Frontal cortex (tissue), 3 donors: ENCODE measurements at regions not wholly inside any gene's neighbourhood (a gene's known extent, or its start where the extent isn't known, plus 50 kb on each side); places are given as distances from the start of the nearest gene placed in this dataset.

Experiments used
- DNase-seq, 2 donors: peaks; one replicate each; pipeline ENCODE4 v3.0.0; 2012; ENCODE audit warnings: low spot score in 2 of 2
- FAIRE-seq: peaks from 2 replicates; lab custom pipeline; 2012; peaks lifted over from hg19 to GRCh38; lab: Jason Lieb, UNC
- donor health status: control.
- donor health status: control.
- donor health status: control.

DNA sequence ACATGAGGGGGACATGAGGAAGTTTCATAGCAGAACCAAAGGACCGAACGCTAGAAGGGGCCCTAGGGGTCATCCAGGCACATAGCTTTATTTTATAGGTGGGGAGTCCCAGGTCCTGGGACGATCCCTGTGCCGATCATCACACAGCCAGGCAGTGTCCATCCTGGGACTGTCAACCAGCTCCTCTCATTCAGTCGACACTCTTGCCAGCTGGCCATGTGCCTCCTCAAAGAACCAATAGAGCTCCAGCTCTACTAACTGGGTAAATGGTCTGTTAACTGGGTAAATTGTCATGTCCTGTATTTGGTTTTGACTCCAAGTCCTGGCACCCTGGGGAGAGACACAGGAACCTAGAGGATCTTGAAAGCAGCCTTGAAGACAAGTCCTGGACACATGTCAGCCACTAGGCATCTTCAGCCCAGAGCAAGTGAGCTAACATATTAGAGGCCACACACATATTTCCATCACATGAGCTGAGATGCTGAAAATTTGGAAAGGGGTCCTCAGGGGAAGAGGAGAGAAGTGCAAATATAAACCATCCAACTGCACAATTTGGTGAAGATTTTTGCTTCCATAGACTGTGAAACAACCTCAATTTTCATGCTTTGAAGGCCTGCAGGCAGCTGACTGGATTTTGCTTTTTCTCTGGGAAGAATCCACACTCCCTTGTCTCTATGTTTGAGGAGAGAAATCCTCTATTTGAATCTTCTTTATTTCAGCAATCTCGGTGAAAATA lies 361.1 kb upstream of the SLC14A2 start:
- FAIRE-seq (no peak), DNase-seq (no peak)

DNA sequence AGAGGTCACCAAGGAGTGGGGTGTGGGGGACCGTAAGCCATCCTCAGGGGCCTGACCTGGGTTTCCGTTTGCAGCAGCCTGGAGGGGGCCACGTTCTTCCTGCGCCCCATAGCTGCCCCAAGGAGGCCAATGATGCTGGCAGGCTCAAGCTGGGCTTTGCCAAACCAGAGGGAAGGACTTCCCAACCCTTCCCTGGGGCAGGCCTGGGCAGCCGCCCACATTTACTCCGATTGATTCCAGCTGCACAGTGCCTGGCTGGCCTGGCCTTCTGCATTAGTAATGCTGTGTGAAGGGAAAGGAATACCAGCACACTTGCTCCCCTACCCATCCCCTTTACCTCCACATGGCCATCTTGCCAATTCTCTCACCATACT lies 360.6 kb upstream of the SLC14A2 start:
- DNase-seq (no peak), FAIRE-seq (no peak)

DNA sequence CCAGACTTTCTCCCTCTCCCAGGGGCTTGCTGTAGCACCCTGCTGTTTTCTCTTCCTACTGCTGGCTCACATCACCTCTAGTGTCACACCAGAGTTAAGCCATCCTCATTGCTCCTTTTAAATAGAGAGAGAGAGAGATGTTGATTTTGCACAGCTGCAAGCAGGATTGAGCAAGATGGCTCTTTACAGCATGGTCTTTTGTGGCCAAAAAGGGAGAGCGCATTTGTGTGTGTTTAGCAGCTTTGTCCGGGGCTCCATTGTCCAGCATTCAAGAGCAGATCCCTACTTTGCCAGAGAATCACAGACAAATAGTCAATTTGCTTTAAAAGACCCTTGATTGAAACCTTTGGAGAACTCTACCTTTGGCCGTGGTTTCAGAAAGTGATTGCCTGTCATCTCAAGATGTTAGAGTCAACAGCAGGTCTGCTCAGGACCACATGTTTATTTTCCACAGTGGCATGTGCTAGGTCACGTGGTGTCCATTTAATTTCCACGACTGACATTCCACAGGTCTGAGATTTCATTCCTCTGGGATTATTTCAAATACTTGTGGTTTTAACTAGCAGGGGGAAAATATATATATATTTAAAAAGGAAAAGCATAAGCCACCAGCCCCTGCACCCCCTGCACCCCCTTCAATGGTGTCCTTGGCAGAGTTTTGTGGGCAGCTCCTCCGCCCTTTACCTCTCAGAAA lies 359.9 kb upstream of the SLC14A2 start:
- no peak for FAIRE-seq
- no peak for DNase-seq

DNA sequence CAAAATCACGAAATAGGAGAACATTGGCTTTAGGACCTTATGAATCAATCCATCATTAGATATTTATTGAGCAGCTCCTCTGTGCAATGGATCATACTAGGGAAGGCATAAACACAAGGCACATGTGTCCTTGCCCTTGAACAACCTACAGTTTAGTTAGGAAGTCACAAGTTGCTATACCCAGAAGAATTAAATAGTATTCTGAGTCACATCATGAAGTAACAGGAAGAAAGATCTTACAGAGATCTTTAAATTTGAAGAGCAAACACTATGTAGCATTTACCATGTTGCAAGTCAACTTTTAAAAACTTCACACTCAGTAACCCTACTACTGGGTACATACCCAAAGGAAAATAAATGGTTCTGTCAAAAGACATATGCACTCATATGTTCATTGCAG lies 355.2 kb upstream of the SLC14A2 start:
- no peak for DNase-seq
- no peak for FAIRE-seq

DNA sequence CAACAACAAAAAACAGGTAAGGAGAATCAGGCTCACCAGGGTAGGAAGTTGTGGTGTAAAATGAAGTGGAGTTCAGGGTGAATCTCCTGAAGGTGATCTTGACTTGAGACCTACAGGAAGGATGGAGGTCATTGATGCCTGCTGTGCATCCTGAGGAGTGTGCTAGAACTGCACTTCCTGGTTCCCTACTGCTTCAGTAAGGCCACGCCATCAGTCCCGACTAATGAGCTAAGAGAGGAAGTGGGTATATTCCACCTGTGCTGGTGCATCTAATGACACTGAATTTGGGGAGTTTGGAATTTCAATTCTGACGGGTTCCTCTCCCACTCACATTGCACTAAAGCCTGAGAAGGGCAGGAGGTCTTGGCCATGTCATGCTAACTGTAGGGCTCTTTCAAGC lies 349.3 kb upstream of the SLC14A2 start:
- FAIRE-seq: no peak

DNA sequence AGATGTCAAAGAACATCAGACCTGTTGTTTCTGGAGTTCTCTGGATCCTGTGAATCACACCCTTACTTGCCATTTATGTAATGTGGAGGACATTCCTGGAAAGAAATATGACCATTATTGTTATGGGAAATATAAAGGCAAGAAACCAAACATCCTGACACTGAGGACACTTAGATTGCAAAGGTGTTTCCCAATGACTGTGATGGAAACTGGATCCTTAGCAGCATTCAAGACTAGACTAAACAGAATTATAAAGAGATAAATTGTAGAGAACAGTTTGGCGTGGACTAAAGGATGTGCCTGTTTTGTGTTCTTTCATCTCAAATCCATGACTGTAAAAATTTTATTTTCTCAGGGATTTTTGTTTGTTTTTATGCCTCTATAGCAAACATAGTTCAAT lies 347.7 kb upstream of the SLC14A2 start:
- DNase-seq: no peak
- no peak for FAIRE-seq

More for the DNA sequence above, 349.3 kb upstream of the SLC14A2 start:
- DNase-seq: no peak

DNA sequence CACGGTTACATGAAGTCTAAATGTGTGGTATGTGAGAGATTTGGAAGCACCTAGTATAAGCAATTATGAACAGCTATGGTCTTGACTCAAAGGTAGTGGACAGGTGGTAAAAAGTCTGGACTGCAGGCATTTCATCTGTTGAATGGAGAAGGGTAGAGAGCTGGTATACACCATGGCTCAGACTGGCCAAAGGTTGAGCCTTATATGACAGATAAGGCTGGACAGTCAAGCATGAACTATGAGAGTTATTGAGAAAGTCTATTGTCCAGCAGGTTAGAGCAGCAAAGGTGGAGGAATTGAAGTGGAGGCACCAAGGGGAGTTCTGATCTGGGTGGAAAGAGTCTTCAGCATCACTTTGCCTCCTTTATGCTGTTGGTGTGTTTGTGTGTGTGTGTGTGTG lies 346.7 kb upstream of the SLC14A2 start:
- FAIRE-seq: no peak
- DNase-seq: no peak

DNA sequence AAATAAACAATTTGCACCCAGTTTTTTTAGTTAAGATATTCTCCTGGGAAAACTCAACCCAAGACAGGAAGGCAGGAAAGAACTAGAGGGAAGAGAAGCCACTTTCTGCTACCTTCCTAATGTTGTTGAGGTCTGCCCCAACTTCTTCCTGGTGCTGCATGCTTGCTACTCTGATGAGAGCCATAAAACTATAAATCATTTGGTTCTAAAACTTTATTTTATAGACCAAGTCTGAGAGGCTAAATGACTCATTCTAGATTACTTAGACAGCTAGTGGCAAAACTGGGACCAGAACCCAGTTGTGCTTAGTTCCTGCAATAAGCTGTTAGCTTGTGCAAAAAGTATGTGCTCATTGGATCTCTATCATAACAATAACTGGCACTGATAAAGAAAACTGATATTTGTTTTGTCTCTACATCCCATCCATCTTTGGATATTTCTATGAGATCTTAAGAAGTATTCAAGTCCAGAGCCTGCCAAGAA lies 344.9 kb upstream of the SLC14A2 start:
- no peak for DNase-seq
- no peak for FAIRE-seq

DNA sequence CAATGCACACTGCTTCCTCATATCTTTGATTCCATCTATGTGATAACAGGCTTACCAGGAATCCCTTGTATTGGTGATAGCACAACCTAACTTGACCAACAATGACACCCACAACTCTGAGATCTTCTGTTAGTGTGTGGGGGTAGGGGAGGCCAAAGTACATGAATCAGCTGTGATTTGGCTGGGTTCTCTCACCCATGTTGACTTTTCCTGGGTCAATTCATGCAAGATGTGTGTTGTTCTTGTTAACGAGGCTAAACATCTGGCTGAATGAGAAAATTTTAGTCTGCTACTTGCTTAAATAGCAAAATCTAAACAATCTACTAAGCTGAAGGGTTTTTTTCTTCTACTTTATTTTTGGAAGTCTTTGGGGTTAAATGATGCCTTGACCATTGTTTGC lies 341.2 kb upstream of the SLC14A2 start:
- no peak for FAIRE-seq

DNA sequence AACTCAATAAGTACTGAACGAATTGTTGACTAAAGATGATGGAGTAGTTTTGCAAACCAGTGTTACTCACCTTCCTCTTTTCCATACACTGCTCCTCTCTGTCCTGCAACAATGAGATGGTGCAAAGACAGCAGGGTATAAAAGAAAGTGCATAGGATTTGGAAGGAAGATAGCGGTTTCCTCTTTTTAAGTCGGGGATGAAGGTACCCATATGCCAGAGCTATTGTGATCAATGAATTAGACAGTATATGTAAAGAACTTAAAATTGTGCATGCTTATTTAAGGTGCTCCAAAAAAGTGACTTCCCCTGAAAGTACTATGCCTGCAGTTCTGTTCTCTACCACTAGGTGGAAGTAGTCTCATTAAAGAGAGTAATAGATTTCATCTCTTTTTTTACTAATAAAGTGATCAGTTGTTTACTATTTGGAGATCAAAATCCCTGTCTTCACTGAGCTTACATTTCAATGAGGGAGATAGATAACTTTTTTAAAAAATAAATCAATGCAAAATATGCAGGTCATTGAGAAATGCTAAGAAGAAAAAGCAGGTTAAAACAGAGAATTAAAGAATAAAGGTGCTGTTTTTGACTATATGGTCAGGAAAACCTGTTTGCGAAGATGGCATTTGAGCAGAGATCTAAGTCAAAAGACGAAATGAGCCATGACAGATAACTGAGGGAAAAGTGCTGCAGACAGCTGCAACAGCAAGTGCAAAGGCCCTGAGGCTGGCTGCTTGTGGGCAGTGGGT lies 339.7 kb upstream of the SLC14A2 start:
- DNase-seq: no peak
- FAIRE-seq: no peak

More for the DNA sequence above, 341.2 kb upstream of the SLC14A2 start:
- no peak for DNase-seq

DNA sequence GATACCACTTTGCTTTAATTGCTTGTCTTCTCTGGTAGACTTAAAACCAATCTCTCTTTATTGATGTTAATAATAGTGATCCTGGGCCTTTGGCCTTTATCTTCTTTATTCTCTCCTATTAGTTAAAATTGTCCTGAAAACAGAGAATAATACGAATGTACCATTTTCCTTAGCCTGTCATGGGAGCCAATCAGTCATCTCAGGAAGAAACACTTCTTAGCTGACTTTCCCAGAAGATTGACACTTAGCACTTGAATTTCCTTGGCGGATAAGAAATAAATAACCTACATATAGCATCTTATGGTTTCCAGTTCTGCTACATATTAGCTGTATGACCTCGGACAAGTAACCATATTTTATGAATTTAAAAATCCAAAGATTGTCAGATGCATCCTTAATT lies 338.4 kb upstream of the SLC14A2 start:
- no peak for DNase-seq
- FAIRE-seq: no peak

DNA sequence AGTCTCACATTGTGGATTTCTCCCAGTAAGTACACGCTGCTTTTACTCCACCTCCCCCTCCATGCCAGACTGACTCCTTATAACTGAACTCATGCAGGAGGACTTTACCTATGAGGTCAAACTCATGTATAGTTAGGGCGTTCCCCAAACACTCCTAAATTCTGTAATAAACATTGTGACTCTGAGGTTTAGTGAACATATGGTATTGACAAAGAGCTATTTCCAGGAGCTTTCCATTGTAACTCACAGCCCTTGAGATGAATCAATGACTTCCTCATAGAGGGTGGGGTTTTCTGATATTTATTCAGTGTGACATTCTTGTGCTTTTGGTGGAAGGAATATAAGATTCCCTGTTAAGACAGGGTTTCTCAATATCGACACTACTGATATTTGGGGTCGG lies 337.4 kb upstream of the SLC14A2 start:
- FAIRE-seq: no peak
- no peak for DNase-seq

DNA sequence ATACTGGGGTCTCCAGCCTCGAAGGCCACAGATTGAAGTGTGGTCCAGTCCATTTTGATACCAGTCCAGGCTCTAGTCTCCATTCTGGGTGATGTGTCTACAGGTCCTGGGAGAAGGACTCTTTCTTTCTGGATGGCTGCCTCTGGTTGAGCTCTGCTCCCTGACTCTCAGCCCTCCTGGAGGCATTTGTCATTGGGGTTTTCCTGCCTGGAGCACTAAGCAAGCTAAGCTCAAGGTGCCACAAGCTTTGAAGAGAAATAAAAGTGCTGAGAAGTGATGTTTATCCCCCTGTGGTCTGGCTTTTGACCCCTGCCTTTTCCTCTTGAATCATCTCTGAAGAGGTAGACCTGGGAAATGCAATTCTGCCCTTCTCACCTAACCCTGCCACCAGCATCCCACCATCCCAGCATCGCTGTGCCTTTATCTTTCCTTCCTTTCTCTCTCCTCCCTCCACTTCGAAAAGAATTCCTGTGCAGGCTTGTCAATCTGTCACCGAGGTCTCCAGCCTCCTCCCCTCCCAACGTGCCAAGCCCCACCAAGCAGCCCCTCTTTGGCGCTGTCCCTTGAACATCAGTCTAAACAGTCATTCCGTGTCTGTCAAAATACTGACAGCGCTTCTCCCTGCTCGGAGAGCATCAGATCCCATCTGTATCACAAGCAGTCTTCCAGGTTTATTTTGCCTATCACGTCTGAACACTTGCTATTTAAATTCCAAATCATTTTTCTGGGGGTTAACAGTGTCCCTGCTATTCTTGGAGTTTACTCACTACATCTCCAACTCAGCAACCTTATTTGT lies 334.6 kb upstream of the SLC14A2 start:
- no peak for DNase-seq
- no peak for FAIRE-seq

DNA sequence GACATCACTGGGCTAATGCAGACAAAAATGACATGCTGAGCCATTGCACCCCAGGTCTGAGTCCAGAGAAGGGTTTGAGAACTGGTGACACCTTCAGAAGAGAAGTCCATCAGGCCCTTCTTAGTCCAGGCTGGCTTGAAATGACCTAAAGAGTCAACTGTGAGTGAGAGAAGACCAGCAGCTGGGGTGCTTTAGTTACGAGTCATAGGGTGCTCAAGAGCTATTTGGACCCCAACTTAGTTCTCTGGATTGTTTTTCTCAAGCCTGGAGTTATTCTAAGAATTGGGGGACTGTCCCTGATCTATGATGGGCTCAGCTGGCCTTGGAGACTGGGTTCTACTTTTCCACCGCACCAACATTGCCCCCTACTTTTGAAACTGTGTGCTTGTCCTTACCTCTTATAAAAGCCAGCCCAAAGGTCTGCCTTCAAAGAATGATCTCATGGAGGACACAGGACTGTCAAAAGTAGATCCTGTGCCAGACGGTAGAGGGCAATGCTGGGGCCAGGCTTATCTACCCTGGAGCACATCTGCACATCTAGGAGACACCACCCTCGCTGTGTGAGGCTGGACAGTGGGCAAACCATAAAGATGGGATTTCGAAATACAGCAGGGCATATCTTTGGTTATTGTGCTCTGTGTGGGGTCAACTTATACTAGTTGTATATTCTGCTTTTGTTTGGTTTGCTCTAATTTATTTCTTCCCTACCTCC lies 333.0 kb upstream of the SLC14A2 start:
- FAIRE-seq (no peak), DNase-seq (no peak)

DNA sequence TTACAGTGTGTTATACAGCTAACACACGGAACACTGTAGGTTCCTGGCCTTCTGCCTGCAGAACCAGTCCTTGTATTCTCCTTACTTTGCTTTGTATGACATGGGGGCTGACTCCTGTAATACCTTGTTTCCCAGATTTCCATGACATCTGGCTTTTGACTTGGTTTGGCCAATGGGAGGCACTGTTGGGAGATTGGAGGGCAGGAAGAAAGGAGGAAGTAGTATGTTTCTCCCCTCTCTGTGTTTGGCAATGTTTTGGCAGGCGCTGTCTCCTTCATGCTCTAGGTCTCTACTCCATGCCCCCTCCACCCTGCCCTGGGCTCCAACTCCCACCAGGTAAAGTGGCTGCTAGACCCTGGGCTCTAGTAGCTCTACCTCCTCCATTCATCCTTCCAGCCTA lies 331.1 kb upstream of the SLC14A2 start:
- DNase-seq (no peak), FAIRE-seq (no peak)

DNA sequence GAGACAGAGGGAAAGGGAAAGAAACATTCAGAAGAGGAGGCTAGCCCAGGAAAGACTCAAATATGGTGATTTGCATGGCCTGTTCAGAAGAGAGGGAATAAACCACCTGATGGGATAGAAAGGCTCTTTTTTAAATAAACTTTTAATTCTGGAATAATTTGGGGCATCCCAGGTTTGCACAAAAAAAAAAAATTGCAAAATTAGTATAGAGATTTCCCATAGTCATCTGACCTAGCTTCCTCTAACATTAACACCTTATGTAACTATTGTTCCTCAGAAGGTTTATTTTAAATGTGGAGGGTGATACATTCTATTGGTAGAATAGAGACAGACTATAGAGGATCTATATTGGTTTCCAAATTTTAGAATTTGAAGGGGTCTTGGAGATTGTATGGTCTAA lies 330.4 kb upstream of the SLC14A2 start:
- FAIRE-seq (no peak), DNase-seq (no peak)

DNA sequence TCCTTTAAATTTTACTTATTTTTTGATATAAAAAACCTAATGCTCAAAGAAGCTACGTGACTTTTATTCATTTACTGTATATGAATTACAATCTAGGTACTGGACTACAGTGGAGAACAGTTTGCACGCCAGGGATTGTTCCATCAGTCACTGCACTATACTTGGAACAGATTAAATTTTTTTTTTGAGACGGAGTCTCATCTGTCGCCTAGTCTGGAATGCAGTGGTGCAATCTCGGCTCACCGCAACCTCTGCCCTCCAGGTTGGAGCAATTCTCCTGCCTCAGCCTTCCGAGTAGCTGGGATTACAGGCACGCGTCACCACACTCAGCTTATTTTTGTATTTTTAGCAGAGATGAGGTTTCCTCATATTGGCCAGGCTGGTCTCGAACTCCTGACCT lies 330.0 kb upstream of the SLC14A2 start:
- DNase-seq: no peak
- FAIRE-seq: no peak

DNA sequence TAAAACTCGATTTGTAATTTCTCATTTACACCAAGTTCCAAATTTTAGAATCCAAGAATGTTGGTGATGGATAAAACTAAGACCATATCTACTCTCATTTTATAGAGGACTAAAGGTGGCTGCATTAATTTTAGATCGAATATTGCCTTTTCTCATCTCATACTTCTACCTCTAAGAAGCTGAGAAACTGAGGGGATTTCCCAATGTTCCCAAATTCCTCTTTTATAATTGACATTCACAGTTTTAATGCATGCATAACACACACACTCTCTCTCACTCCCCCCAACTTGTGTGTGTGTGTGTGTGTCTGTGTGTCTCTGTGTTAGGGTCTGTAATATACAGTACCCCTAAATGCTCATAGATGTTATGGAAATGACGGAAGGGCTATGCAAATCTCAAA lies 328.8 kb upstream of the SLC14A2 start:
- FAIRE-seq: no peak

DNA sequence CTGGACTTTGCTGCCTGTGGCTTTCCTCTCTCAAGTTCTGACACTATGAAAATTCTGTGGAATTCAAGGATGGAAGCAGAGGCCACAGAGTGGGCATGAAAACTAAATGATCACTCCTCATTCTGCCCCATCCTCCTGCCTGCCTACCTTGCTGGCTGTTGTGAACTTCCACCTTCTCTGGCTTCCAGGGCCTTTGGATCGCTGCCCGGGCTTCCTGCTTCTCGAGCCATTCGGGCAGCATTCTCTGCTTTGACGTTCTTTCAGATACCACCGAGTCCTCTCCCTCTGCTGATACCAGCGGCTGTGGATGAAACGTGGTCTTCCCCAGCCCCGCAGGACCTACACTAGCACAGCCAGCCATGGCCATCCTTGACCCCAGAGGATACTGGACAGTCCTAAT lies 327.7 kb upstream of the SLC14A2 start:
- FAIRE-seq (no peak), DNase-seq (no peak)

More for the DNA sequence above, 328.8 kb upstream of the SLC14A2 start:
- DNase-seq: no peak

DNA sequence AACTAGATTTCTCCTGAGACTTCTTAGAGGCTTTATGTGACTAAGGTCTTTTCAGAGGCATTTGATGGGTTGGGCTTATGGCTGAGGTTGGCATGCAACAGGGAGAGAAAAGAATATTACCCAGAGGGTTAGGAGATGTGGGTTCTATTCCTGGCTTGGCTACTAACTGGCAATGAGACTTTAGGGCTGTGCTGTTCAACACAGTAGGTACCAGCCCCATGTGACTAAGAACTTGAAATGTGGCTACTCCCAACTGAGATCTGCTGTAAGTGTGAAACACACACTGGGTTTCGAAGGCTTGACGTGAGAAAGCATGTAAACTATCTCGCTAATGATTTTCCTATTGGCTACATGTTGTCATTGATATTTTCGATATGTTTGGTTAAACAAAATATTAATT lies 324.9 kb upstream of the SLC14A2 start:
- FAIRE-seq (no peak), DNase-seq (no peak)
